ENCODE measurements at regions not wholly inside any gene's neighbourhood (a gene's known extent, or its start where the extent isn't known, plus 50 kb on each side); places are given as distances from the start of the nearest gene placed in this dataset.

DNA sequence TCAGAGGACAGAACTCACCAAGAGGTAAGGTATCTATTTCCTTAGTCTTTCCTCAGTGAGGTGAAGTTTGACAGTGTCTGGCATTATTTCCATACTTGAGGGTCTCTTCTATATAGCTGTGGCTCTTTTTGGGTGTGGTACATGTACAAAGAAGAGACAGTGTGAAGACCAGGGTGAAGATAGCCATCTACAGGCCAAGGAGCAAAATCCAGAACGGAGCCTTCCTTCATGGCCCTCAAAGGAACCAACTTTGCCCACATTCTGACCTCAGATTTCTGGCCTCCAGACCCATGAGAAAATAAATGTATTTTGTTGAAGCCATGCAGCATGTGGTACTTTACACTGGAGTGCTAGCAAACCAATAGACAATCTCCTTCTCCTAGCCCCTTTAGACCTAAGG is 858.5 kb upstream of the B3GALT2 start:
- Histone ChIP-seq H3K4me3 (ENCODE audit: low read depth, low read length) (no peak overlapping the region), H3K36me3 (ENCODE audit: control insufficient read depth, insufficient read depth, low read length) (no peaks in the 10 kb centered on the region), H3K27me3 (ENCODE audit: control insufficient read depth, insufficient read depth, low read length) (no peaks in the 10 kb centered on the region)
- DNase-seq (ENCODE audit: low read depth) (no peak), FAIRE-seq (no peak)
- TF ChIP-seq, protein P1, sequence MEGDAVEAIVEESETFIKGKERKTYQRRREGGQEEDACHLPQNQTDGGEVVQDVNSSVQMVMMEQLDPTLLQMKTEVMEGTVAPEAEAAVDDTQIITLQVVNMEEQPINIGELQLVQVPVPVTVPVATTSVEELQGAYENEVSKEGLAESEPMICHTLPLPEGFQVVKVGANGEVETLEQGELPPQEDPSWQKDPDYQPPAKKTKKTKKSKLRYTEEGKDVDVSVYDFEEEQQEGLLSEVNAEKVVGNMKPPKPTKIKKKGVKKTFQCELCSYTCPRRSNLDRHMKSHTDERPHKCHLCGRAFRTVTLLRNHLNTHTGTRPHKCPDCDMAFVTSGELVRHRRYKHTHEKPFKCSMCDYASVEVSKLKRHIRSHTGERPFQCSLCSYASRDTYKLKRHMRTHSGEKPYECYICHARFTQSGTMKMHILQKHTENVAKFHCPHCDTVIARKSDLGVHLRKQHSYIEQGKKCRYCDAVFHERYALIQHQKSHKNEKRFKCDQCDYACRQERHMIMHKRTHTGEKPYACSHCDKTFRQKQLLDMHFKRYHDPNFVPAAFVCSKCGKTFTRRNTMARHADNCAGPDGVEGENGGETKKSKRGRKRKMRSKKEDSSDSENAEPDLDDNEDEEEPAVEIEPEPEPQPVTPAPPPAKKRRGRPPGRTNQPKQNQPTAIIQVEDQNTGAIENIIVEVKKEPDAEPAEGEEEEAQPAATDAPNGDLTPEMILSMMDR (IDR thresholded peaks at IDR 0.05; ENCODE audit: insufficient read depth, low read length, severe bottlenecking) = no peak

DNA sequence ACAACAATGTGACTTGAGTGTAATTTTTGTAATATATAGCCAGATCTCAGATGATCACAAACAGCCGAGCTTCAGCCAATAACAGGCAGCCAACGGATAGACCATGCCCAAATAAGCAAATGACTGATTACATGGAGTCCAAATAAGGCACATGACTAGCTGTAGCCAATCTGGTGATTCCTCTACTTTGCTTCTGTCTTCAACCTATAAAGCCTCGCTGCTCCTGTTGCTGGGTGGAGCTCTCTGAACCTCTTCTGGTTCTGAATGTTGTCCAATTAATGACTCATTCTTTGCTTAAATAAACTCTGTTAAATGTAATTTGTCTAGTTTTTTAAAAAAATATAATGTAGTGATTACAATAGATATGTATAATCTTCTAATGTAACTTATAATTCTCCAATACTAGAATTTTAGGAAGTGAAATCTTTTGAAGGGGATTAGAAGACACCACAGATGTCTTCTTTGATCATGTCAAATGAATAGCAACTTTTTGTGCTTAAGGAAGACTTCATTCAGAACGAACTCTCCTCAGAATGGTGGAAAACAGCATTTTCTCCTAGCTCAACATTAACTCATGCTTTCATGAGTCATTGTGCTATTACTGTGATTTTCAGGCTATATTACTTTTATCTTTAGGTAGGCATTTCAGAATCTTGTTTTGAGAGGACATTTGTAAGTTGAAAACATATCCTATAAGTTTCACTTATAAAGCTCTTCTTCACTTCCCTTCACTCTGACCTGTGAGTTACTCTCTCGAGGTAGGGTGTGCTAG is 857.8 kb upstream of the B3GALT2 start:
- TF ChIP-seq, protein P1 (IDR thresholded peaks at IDR 0.05; ENCODE audit: insufficient read depth, low read length, severe bottlenecking) = no peak
- H3K27me3 ChIP-seq (ENCODE audit: control insufficient read depth, insufficient read depth, low read length) = no peaks in the 10 kb centered on the region
- H3K4me3 ChIP-seq (ENCODE audit: low read depth, low read length) = no peak overlapping the region
- DNase-seq (ENCODE audit: low read depth) (peak; percentile 50), FAIRE-seq (no peak)
- H3K36me3 ChIP-seq (ENCODE audit: control insufficient read depth, insufficient read depth, low read length) = no peaks in the 10 kb centered on the region

DNA sequence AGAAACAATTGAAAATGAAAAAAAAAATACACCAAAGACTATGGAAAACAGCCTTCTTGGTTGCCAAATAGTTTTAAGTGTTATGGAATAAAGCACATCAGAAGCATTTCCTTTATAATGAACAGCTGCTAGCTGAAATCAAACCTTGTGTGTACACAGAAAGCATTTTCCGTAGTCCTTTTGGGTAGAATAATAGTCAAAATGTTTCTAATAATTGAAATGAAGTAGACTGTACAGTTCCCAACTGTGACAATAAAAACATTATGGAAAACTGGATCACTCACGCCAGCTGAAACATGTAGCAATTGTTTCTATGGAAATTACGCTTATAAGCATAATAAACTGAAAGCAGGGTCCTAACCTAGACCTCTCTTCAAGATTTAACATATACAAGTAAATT is 856.3 kb upstream of the B3GALT2 start:
- DNase-seq (ENCODE audit: low read depth) (no peak), FAIRE-seq (no peak)
- Histone ChIP-seq H3K36me3 (ENCODE audit: control insufficient read depth, insufficient read depth, low read length) (no peaks in the 10 kb centered on the region), H3K27me3 (ENCODE audit: control insufficient read depth, insufficient read depth, low read length) (no peaks in the 10 kb centered on the region), H3K4me3 (ENCODE audit: low read depth, low read length) (no peak overlapping the region)
- TF ChIP-seq, protein P1 (IDR thresholded peaks at IDR 0.05; ENCODE audit: insufficient read depth, low read length, severe bottlenecking) = no peak

DNA sequence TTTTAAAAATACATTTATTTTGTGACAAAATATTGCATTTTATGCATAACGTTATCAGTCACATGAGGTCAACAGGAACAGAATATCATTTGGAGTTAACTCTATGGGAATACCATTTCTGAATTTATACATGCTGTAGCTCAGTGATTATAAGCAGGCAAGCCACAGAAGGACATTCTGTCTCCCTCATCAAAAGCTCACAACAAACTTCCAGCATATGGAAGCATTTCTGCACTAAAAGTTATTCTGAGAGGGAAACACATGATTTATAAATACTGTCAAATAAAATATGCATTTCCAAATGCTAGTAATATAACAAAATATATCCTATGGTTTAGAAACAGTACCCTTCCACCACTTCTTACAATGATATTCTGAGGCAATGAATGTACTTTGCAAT is 854.1 kb upstream of the B3GALT2 start:
- Histone ChIP-seq H3K27me3 (ENCODE audit: control insufficient read depth, insufficient read depth, low read length) (no peaks in the 10 kb centered on the region), H3K36me3 (ENCODE audit: control insufficient read depth, insufficient read depth, low read length) (no peaks in the 10 kb centered on the region), H3K4me3 (ENCODE audit: low read depth, low read length) (no peak overlapping the region)
- TF ChIP-seq, protein P1 (IDR thresholded peaks at IDR 0.05; ENCODE audit: insufficient read depth, low read length, severe bottlenecking) = no peak
- FAIRE-seq = no peak
- DNase-seq (ENCODE audit: low read depth) = no peak

DNA sequence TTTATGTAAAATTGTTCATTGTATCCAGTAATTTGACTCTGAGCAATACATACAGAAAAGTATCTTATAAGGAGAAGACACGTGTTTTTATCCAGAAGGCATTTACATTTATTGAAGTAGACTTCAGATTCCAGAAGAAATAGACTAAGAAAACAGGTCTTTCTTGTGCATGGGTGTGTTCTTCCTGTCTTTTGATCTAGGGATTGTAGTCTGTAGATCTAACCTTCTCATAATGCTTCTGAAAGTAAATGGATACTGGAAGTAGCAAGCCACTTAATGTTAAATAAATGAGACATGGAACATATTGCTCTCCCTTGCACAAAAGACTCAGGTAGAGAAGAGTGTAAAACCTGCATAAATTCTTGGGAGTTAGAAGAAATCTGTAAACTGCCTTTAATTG is 853.2 kb upstream of the B3GALT2 start:
- peak; percentile 27 for DNase-seq (ENCODE audit: low read depth)
- TF ChIP-seq, protein P1 (IDR thresholded peaks at IDR 0.05; ENCODE audit: insufficient read depth, low read length, severe bottlenecking) = no peak
- Histone ChIP-seq H3K27me3 (ENCODE audit: control insufficient read depth, insufficient read depth, low read length) (no peaks in the 10 kb centered on the region), H3K4me3 (ENCODE audit: low read depth, low read length) (no peak overlapping the region), H3K36me3 (ENCODE audit: control insufficient read depth, insufficient read depth, low read length) (no peaks in the 10 kb centered on the region)
- FAIRE-seq = no peak

DNA sequence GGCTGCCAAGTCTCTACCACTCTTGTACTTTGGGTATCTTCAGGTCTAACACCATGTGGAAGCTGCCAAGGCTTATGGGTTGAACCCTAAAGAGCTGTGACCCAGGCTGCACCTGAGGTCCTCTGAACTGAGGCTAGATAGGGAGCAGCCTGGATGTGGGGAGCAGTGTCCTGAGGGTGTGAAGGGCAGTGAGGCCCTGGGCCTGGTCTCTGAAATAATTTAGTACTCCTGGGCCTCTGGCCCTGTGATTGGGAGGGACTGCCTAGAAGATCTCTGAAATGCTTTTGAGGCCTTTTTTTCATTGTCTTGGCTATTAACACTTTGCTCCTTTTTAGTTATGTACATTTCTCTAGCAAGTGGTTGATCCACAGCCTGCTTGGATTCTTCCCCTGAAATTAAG is 847.2 kb upstream of the B3GALT2 start:
- TF ChIP-seq, protein P1 (IDR thresholded peaks at IDR 0.05; ENCODE audit: insufficient read depth, low read length, severe bottlenecking) = no peak
- no peaks in the 10 kb centered on the region for H3K27me3 ChIP-seq (ENCODE audit: control insufficient read depth, insufficient read depth, low read length)
- DNase-seq (ENCODE audit: low read depth) (no peak), FAIRE-seq (no peak)
- H3K36me3 ChIP-seq (ENCODE audit: control insufficient read depth, insufficient read depth, low read length) = no peaks in the 10 kb centered on the region
- H3K4me3 ChIP-seq (ENCODE audit: low read depth, low read length) = no peak overlapping the region

Data from bronchial epithelial cell (primary cell).